Aorta (tissue), 5 donors: ENCODE measurements at regions not wholly inside any gene's neighbourhood (a gene's known extent, or its start where the extent isn't known, plus 50 kb on each side); places are given as distances from the start of the nearest gene placed in this dataset.
"Not testable (repeated sequence)": the region's sequence is repeated elsewhere in the genome, so short reads cannot be mapped to it uniquely, and the experiment has no call there.

Experiments used
- ATAC-seq: fragments of 200-7000 bp; cut with Tn5 transposase; one replicate; pipeline ENCODE4 v1.9.1; 2022; ENCODE audit warnings: moderate library complexity; ENCODE audit not compliant: low FRiP score
- DNase-seq, 2 donors: peaks; one replicate each; pipeline ENCODE4 v3.0.0-alpha.2; 2020
- H3K27ac ChIP-seq, 2 donors: one replicate each; pipeline ENCODE4 v1.5.1; 2013; ENCODE audit warnings: low read length in 2 of 2, mild to moderate bottlenecking in 2 of 2, moderate library complexity in 2 of 2, control low read depth in 1 of 2, inconsistent platforms in 1 of 2, low read depth in 1 of 2
- H3K27me3 ChIP-seq, 2 donors: one replicate each; pipeline ENCODE4 v1.6.1; 2013; ENCODE audit warnings: control low read depth in 1 of 2, low read length in 1 of 2, mild to moderate bottlenecking in 1 of 2, moderate library complexity in 1 of 2; ENCODE audit not compliant: insufficient read depth in 2 of 2, control insufficient read depth in 1 of 2
- H3K36me3 ChIP-seq, 2 donors: one replicate each; pipeline ENCODE4 v1.6.1; 2013; ENCODE audit warnings: control low read depth in 1 of 2, low read length in 1 of 2, mild to moderate bottlenecking in 1 of 2; ENCODE audit not compliant: insufficient read depth in 2 of 2, control insufficient read depth in 1 of 2
- H3K4me1 ChIP-seq, 2 donors: one replicate each; pipeline ENCODE4 v1.6.1; 2013; ENCODE audit warnings: low read length in 2 of 2, control low read depth in 1 of 2, mild to moderate bottlenecking in 1 of 2, moderate library complexity in 1 of 2; ENCODE audit not compliant: insufficient read depth in 2 of 2, control insufficient read depth in 1 of 2
- H3K4me3 ChIP-seq, 2 donors: one replicate each; pipeline ENCODE4 v1.5.1; 2013; ENCODE audit warnings: low read length in 2 of 2, control low read depth in 1 of 2, mild to moderate bottlenecking in 1 of 2
- H3K9me3 ChIP-seq: one replicate; pipeline ENCODE4 v1.6.1; 2013; ENCODE audit warnings: mild to moderate bottlenecking, low read length; ENCODE audit not compliant: control insufficient read depth
- WGBS, 2 donors: extraction: QIAGEN DNeasy Blood & Tissue Kit; methylation state at CpG; one replicate each; pipeline ENCODE4 v1.1.7; 2013; 5-methylcytosine and 5-hydroxymethylcytosine counted together
- intact Hi-C, 2 donors: fragments of 100-400 bp; cut with DNase I; formaldehyde crosslinking; loops; one replicate each; pipeline versions ENCODE4 v1.14.2 to v1.15.0; 2022
- donor health status: healthy with polysubstance abuse.
- donor health status: Bipolar disorder and iron deficiency.
- donor health status: DM: no; HTN: no; CAD: no.
- donor health status: DM: no; HTN: no; CAD: no.
- donor health status: DM: yes; HTN: yes; CAD: no.

DNA sequence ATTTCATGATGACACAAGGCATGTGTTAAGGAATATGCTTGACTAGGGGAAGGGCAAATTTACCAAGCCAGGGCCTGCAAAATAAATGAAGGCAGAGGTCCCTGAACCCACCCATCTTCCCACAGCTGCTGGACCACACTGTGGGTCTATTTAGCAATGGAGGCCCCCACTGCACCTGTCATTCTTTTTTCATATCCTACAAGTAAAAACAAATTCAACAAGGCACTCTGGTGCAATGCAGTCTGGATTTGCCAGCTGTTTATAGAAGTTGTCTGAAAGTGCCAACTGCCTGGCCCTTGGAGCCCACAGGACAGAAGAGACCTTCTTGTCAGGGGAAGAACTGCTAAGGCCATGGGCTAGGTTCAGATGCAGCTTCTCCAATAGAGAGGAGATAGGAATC lies 112.8 kb upstream of the ATL2 start:
- no peaks in the 10 kb centered on the region for H3K4me1 ChIP-seq

GRCh38 chr2:38487852-38488251 lies 110.8 kb upstream of the ATL2 start:
- no peak overlapping the region for H3K27ac ChIP-seq
- WGBS, 2 donors = 94 to 96% methylated on average over 10 of the region's 10 CpGs
- H3K27me3 ChIP-seq = no peaks in the 10 kb centered on the region
- H3K4me3 ChIP-seq = no peak overlapping the region
- intact Hi-C loops = no loop called here
- H3K36me3 ChIP-seq = no peaks in the 10 kb centered on the region
- ATAC-seq (no peak), DNase-seq (peak in 1 of 2 donors; percentile 35)
- no peaks in the 10 kb centered on the region for H3K4me1 ChIP-seq
- no peaks in the 10 kb centered on the region for H3K9me3 ChIP-seq

More for the DNA sequence above, 112.8 kb upstream of the ATL2 start:
- H3K27ac ChIP-seq = no peak overlapping the region
- intact Hi-C loops = loop anchor here in 1 of 2 donors (10.0 kb wide), 1 partner anchor 1095 kb away; no protein-coding TSS in a partner anchor
- no peaks in the 10 kb centered on the region for H3K36me3 ChIP-seq
- DNase-seq (no peak), ATAC-seq (no peak)
- H3K9me3 ChIP-seq = no peaks in the 10 kb centered on the region
- no peak overlapping the region for H3K4me3 ChIP-seq
- no peaks in the 10 kb centered on the region for H3K27me3 ChIP-seq

- H3K36me3 ChIP-seq = no peaks in the 10 kb centered on the region
- WGBS, 2 donors = 47% methylated on average over 11 of the region's 11 CpGs
- DNase-seq = no peak
- no peaks in the 10 kb centered on the region for H3K9me3 ChIP-seq
- H3K4me1 ChIP-seq = no peaks in the 10 kb centered on the region
- ATAC-seq = no peak
- no peaks in the 10 kb centered on the region for H3K27me3 ChIP-seq
- H3K27ac ChIP-seq = peak overlapping the region in 1 of 2 donors; percentile 30
- H3K4me3 ChIP-seq = no peak overlapping the region
- intact Hi-C loops = no loop called here
Observed at GRCh38 chr2:38486213-38487026, 109.3 kb upstream of the ATL2 start.

DNA sequence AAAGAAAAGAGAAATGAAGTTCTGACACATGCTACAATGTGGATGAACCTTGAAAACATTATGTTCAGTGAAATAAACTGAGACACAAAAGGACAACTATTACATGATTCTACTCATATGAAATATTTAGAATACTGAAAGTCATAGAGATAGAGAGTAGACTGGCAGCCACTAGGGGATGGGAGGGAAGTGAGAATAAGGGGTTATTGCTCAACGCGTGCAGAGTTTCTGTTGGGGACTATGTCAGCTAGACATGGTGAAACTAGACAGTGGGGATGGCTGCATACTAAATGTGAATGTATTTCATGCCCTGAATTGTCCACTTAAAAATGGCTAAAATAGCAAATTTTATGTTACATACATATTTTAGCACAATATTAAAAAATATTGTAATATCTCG lies 108.7 kb upstream of the ATL2 start:
- WGBS, 2 donors = 89 to 92% methylated on average over 3 of the region's 3 CpGs
- H3K27me3 ChIP-seq = no peaks in the 10 kb centered on the region
- no peak overlapping the region for H3K27ac ChIP-seq
- intact Hi-C loops = no loop called here
- no peak for DNase-seq
- no peak for ATAC-seq
- H3K4me1 ChIP-seq = no peaks in the 10 kb centered on the region
- H3K9me3 ChIP-seq = peaks cover 3% of the 10 kb centered on the region
- H3K36me3 ChIP-seq = no peaks in the 10 kb centered on the region
- no peak overlapping the region for H3K4me3 ChIP-seq

DNA sequence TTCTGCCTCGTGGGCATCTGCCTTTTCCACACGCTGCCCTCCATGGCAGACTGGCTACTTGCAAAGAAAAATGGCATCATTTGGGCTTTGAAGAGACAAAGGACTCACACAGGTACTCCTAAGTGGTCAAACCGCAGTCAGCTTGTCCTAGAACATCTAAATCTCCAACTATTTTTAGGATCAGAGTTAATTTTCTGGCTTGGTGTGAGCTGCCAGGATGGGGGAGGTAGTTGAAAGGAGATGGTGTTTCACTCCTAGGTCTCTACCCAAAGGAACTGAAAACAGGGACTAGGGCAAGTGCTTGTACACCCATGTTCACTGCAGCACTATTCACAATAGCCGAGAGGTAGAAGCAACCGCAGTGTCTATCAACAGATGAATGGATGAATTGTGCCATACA lies 107.9 kb upstream of the ATL2 start:
- intact Hi-C loops = no loop called here
- 84 to 85% methylated on average over 5 of the region's 5 CpGs for WGBS, 2 donors
- Histone ChIP-seq H3K27ac (no peak overlapping the region), H3K4me3 (no peak overlapping the region), H3K36me3 (no peaks in the 10 kb centered on the region), H3K4me1 (no peaks in the 10 kb centered on the region), H3K27me3 (no peaks in the 10 kb centered on the region), H3K9me3 (peaks cover 8% of the 10 kb centered on the region)
- DNase-seq = no peak
- no peak for ATAC-seq

DNA sequence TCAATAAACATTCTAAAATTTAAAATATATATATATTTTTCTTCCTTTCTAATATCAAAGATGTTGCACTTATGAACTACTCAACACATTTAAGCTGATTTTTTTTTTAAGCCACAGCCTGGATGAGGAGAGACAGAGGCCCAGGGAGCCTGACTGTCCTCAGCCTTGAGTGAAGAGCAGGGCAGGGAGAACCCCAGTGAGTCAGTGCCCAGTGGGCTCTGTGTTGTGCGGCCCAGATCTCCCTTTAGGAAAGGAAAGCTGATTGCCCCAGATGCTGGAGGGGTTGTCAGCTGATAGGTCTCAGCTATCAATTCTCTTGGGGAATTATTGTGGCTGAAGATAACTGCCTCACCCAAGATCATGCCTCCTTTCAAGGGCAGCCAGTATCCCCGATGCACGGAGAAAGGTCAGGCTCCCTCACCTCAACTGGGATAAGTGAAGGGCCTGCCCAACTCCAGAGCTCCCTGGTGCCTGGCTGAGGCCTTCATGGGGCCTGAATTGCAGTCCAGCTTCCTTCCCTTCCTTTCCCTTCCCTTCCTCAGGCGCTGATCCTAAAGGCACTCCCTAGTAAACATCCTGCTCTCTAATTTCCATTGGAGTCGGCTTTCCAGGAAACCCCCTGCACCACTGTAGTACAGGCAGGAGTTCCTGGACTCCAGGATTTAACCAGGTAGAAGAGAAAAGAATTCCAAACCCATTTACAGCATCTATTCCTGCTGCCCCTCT lies 106.9 kb upstream of the ATL2 start:
- Histone ChIP-seq H3K4me1 (no peaks in the 10 kb centered on the region), H3K36me3 (no peaks in the 10 kb centered on the region), H3K9me3 (peaks cover 8% of the 10 kb centered on the region), H3K27ac (no peak overlapping the region), H3K4me3 (no peak overlapping the region), H3K27me3 (no peaks in the 10 kb centered on the region)
- intact Hi-C loops = no loop called here
- DNase-seq = no peak
- 88 to 89% methylated on average over 5 of the region's 5 CpGs for WGBS, 2 donors
- ATAC-seq = no peak

- H3K9me3 ChIP-seq, DNase-seq, ATAC-seq, H3K4me3 ChIP-seq, intact Hi-C loops, H3K4me1 ChIP-seq, H3K36me3 ChIP-seq, H3K27ac ChIP-seq, H3K27me3 ChIP-seq: not testable (repeated sequence)
- 95 to 99% methylated on average over 6 of the region's 6 CpGs for WGBS, 2 donors
Observed at GRCh38 chr2:38482710-38483109, 105.6 kb upstream of the ATL2 start.

DNA sequence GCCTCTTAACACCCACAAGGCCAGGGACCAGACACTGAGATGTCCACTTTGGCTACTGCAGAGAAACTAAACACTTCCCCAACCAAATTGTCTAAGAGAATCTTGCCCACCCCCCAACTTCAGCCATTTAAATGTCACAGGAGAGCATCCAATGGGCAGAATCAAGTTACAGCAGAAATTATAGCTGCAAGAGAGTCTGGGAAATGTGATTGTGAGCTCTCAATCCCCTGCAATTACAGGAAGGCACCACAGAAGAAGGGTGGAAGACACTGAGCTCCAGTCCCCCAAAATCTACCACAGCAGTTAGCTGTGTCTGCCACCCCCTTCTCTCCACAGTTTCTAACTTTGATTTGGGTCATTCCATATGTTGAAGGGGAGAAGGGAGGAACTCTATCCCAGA lies 103.5 kb upstream of the ATL2 start:
- Histone ChIP-seq H3K27ac (no peak overlapping the region), H3K4me1 (no peaks in the 10 kb centered on the region), H3K4me3 (no peak overlapping the region), H3K36me3 (no peaks in the 10 kb centered on the region), H3K27me3 (no peaks in the 10 kb centered on the region), H3K9me3 (peaks cover 8% of the 10 kb centered on the region)
- DNase-seq (no peak), ATAC-seq (no peak)
- intact Hi-C loops = no loop called here

DNA sequence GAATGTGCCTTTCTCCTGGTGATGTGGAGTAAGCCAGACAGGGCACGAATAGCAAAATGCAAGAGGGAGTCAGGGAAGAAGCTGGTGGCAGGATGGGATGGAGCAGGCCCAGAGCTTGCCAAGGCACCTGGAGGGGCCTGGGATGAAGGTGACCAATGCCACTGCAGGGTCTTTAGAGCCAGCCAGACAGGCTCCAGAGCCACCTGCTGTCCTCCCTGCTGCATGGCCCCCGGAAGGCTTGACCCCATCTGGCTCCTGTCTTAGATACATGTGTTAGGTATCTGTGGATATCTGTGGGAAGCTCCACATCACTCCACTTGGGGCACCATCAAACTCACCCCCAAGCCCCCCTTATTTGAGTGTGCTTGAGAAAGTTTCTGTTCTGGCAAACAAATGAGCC lies 99.9 kb upstream of the ATL2 start:
- no peak for DNase-seq
- intact Hi-C loops = no loop called here
- ATAC-seq = no peak
- 93 to 95% methylated on average over 2 of the region's 2 CpGs for WGBS, 2 donors
- Histone ChIP-seq H3K27me3 (no peaks in the 10 kb centered on the region), H3K27ac (no peak overlapping the region), H3K9me3 (peaks cover 8% of the 10 kb centered on the region), H3K36me3 (no peaks in the 10 kb centered on the region), H3K4me3 (no peak overlapping the region), H3K4me1 (no peaks in the 10 kb centered on the region)
